Stimulated activated effector memory CD8-positive, alpha-beta T cell treated with anti-CD3 and anti-CD28 coated beads, Interleukin-12 subunit alpha, Interleukin-12 subunit beta, amount 100 ng/mL, for 72 hours (primary cell): ENCODE measurements at regions not wholly inside any gene's neighbourhood (a gene's known extent, or its start where the extent isn't known, plus 50 kb on each side); places are given as distances from the start of the nearest gene placed in this dataset.

Source experiments
- ATAC-seq: fragments of 150-1000 bp; cut with Tn5 transposase; 2 replicates; pipeline ENCODE4 v1.10.0; 2021
- DNase-seq, 2 donors: peaks; one replicate each; pipeline ENCODE4 v3.0.0; 2021 to 2022; ENCODE audit warnings: low spot score in 2 of 2
- H3K27ac Mint-ChIP-seq: one replicate; pipeline ENCODE4 v1.8.0; 2022; ENCODE audit warnings: mild to moderate bottlenecking, mixed read lengths
- H3K36me3 Mint-ChIP-seq: one replicate; pipeline ENCODE4 v1.8.0; 2022; ENCODE audit warnings: mild to moderate bottlenecking, mixed read lengths
- H3K4me1 Mint-ChIP-seq: one replicate; pipeline ENCODE4 v1.8.0; 2022; ENCODE audit warnings: mixed read lengths
- H3K4me3 Mint-ChIP-seq: one replicate; pipeline ENCODE4 v1.8.0; 2022; ENCODE audit warnings: mild to moderate bottlenecking, mixed read lengths
- H3K9me3 Mint-ChIP-seq: one replicate; pipeline ENCODE4 v1.8.0; 2022; ENCODE audit warnings: mixed read lengths

DNA sequence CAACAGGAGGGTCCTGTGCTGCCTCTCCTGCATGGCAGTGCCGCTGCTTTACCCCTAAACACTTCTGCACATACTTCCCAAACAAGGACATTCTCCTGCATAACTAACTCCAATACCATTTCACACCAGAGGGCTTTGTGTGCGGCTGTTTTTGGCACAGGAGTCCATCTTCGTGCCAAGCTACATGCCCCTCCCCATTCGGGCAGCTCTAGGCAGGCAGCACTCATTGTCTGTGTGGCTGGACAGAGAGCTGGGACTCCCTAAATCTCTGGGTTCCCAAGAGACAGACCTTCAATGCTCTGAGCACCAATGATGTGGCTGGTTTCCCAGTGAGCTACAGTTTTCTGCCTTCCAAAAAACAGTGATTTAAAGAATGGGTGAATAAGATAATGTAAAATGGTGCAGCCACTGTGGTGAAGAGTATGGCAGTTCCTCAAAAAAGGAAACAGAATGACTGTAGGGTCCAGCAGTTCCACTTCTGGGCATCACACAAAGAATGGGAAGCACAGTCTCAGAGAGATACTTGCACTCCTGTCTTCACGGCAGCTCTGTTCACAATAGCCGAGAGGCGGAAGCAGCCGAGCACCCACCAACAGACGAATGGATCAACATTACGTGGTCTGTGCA lies 80.3 kb upstream of the DUSP22 start:
- H3K4me1 Mint-ChIP-seq: peaks cover 67% of the 10 kb centered on the region
- no peak for ATAC-seq

DNA sequence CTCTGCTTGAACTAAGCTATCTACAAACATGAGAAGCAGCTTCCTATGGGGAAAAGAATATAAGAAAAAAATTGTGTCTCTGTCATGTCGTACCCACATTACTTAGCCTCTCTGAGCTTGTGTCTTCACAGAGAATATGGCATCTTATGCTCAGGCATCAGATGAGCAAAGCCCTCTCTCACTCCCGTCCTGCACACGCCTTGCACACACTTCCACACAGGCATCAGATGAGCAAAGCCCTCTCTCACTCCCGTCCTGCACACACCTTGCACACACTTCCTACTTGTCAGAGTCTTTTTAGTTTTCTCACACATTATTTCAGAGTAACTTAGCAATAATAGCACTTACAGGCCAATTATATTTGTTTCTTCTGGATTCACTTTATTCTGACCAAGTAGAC lies 79.0 kb upstream of the DUSP22 start:
- Mint-ChIP-seq H3K36me3 (peaks cover 5% of the 10 kb centered on the region), H3K4me1 (peaks cover 73% of the 10 kb centered on the region), H3K27ac (no peak overlapping the region), H3K9me3 (no peaks in the 10 kb centered on the region), H3K4me3 (no peak overlapping the region)
- ATAC-seq (no peak), DNase-seq (no peak)

More for the DNA sequence above, 80.3 kb upstream of the DUSP22 start:
- peaks cover 5% of the 10 kb centered on the region for H3K36me3 Mint-ChIP-seq
- no peaks in the 10 kb centered on the region for H3K9me3 Mint-ChIP-seq
- no peak overlapping the region for H3K27ac Mint-ChIP-seq
- no peak for DNase-seq
- H3K4me3 Mint-ChIP-seq: no peak overlapping the region

DNA sequence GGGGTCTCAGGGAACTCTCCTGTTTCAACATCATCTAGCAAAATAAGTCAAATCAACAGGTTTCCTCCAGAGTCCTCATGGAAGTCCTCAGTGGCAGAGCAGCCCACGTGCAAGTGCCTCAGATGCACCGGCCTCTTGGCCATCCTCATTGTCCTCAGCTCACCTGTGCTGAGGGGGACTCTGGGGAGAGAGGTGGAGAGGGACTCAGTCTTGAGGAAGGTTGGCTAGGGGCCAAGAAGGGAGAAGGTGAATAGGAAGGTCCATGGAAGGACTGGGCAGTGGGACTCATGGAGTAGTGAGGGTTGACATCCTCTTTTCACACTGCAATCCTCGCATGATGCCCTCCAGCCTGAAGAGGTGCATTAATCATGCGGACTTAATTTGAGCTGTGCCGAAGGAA lies 77.9 kb upstream of the DUSP22 start:
- H3K27ac Mint-ChIP-seq: peak overlapping the region; percentile 6
- no peak overlapping the region for H3K4me3 Mint-ChIP-seq
- peaks cover 62% of the 10 kb centered on the region for H3K4me1 Mint-ChIP-seq
- no peaks in the 10 kb centered on the region for H3K9me3 Mint-ChIP-seq
- ATAC-seq (no peak), DNase-seq (no peak)
- peaks cover 5% of the 10 kb centered on the region for H3K36me3 Mint-ChIP-seq

DNA sequence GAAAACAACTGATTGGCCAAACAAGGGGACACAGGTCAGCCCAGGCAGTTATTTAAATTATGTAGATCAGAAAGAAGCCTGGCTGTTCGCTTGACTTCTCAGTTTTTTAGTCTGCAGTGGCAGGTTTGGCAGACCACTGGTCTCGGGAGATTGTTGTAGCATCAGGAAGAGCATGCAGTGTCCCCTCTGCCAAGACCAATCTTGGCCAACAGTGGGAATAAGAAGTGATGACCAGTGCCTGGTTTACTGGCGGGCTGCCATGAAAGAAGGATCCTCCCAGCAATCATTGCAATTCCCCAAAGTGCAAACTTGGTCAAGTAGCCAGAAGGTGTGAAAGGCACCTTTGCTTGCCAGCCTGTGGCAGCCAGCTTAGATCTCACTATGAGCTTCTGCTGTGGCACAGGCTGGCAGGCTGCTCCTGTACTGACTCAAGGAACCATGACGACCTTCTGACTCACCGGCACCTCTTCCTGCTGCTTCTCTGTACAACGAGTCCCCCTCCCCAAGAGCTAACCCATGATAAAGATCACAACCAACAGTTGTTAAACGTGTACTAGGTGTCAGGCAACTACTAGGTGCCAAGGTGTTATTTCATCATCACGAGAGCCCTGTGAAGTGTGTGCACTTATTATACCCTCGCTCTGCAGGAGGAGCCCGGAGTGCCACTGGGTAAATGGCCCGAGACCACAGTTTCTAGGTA lies 76.8 kb upstream of the DUSP22 start:
- peak overlapping the region; percentile 6 for H3K4me3 Mint-ChIP-seq
- H3K27ac Mint-ChIP-seq: peak overlapping the region; percentile 2
- DNase-seq: peak; percentile 44 to 82
- peaks cover 51% of the 10 kb centered on the region for H3K4me1 Mint-ChIP-seq
- H3K36me3 Mint-ChIP-seq: peaks cover 5% of the 10 kb centered on the region
- peak; percentile 99 for ATAC-seq
- H3K9me3 Mint-ChIP-seq: no peaks in the 10 kb centered on the region

DNA sequence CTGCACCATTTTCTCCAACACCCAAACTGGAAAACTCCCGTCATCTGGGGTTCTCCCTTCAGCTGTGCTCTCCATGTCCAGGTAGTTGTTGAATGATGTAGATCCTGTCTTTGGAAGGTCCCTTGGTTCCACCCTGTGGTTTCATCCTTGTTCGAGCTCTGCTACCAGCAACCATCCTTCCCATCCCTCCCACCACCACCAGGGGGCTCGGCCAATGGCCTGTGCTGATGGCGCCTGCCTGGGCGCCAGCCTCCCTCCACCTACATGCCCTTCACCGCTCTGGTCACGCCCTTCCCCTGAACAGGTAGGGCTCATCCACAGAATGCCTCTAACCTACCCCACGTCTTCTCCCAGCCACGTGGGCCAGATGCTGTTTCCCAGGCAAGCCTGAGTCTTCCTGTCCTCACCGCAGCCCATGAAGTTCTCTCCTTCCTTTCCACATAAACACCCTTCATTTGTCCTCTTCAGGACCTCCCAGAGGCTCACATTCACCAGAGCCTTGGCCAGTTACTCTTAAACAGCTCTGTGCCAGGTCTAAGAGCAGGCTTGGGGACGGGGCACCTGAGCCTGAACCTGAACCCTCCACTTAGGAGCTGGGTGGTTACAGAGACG lies 75.1 kb upstream of the DUSP22 start:
- H3K36me3 Mint-ChIP-seq: peaks cover 5% of the 10 kb centered on the region
- H3K4me3 Mint-ChIP-seq: no peak overlapping the region
- DNase-seq (no peak), ATAC-seq (no peak)
- peaks cover 61% of the 10 kb centered on the region for H3K4me1 Mint-ChIP-seq
- H3K9me3 Mint-ChIP-seq: no peaks in the 10 kb centered on the region
- peak overlapping the region; percentile 51 for H3K27ac Mint-ChIP-seq

DNA sequence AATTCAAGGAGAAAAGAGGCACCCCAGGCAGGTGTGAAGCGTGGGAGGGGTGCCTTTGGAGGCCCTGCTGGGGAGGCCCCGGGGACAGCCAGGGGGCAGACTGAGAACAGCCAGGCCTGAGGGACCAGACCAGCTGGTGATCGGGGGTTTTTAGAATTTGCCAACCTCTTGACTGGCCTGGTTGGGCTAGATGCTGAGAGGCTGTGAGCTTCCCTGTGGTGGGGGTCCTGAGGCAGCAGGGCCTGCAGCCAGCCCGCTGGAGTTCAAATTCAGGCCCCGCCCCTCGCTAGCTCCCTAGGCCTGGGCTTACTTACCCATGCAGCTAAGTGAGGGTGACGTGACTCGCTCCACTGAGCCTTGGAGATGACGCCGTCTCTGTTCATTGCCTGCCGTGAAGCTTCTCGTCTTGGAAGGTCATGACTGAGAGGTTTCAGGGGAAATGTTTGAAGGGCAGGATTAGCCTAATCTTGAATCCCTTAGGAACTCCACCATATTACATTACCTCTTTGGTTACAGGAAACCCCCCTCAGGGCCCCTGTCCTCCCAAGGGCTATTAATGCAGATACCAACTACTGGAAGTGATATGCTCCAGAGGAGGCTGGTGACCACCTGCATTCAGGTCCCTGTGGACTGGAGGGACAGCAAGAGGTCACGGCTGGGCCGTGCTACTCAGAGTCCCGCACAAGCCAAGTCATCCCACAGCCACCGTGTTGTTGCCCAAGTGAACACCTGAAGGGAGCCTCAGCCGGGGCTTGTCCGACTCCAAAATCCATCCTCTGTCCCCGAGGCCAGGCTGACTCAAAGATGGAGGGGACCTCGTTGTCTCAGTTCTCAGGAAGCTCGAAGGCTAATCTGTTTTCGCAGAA lies 73.9 kb upstream of the DUSP22 start:
- Mint-ChIP-seq H3K4me3 (no peak overlapping the region), H3K4me1 (peaks cover 70% of the 10 kb centered on the region), H3K27ac (no peak overlapping the region), H3K9me3 (no peaks in the 10 kb centered on the region), H3K36me3 (peaks cover 5% of the 10 kb centered on the region)
- DNase-seq (no peak), ATAC-seq (no peak)

DNA sequence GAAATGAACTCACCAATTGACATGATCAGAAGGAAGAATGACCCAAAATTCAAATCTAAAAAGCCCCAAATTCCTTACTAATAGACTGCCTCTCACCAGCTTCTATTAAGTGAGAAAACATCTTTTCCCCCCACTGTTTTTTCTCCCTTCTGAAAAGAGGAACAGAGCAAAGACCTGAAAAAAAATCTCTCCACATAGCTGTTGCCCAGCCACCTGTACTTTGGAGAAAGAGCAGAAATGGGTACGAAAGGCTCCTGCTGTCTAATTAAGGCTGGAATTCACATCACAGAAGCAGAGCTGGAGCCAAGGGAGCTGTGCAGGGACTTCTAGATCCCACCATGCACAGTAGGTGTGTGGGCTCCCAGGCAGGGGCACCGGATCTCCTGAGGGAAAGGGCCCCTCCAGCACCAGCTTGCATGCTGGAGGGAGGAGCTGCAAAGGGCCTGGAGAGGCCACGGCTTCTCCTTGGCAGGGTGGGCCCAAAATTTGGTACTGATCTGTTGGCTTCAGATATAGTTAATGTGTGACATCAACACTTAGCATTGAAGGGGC lies 73.2 kb upstream of the DUSP22 start:
- no peak for ATAC-seq
- H3K4me3 Mint-ChIP-seq: no peak overlapping the region
- no peak overlapping the region for H3K27ac Mint-ChIP-seq

DNA sequence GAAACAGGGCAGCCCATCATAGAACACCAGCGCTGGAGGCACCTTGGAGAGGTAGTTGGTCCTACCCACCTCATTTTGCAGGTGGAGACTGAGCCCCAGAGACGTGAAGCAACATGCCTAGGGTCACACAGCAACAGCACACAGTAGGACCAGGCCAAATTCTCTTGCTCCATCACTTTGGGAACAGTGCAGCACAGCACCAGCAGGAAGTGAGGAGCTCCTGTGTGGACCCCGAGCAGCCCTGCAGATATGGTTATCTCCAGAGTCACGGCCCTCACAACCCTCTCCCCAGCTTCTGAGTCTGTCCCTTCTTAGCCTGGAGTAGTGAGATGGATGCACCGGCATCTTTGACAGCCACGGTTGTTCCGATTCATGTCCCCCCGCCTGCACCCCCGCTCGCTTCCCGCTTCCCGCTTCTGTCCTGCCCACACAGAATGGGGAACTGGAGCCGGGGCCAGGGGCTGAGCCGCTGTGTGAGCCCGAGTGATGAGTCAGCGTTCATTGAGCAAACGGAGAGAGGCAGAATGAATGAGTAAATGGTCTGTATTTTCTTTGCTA lies 72.6 kb upstream of the DUSP22 start:
- no peak for DNase-seq
- no peak for ATAC-seq
- Mint-ChIP-seq H3K4me3 (no peak overlapping the region), H3K4me1 (peaks cover 74% of the 10 kb centered on the region), H3K36me3 (no peaks in the 10 kb centered on the region), H3K9me3 (no peaks in the 10 kb centered on the region), H3K27ac (no peak overlapping the region)

More for the DNA sequence above, 73.2 kb upstream of the DUSP22 start:
- no peaks in the 10 kb centered on the region for H3K36me3 Mint-ChIP-seq
- no peak for DNase-seq
- no peaks in the 10 kb centered on the region for H3K9me3 Mint-ChIP-seq
- peaks cover 74% of the 10 kb centered on the region for H3K4me1 Mint-ChIP-seq

DNA sequence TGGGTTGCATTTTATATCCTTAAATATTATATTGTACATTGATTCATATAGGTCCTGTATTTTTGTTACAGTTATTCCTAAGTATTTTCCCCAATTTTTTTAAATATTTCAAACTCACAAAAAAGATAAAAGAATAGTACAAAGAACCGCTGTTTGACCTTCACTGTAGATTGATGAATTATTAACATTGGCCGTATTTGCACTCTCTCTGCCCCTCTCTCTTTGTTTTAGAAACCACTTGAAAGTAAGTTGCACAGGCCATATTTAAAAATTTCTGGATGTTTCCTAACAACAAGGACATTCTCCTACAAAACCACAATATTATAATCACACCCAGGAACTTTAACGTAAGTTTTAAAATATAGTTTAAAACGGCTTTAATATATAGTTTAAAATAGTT lies 72.0 kb upstream of the DUSP22 start:
- Mint-ChIP-seq H3K4me1 (peaks cover 74% of the 10 kb centered on the region), H3K9me3 (no peaks in the 10 kb centered on the region), H3K36me3 (no peaks in the 10 kb centered on the region), H3K27ac (no peak overlapping the region), H3K4me3 (no peak overlapping the region)
- ATAC-seq (no peak), DNase-seq (no peak)

DNA sequence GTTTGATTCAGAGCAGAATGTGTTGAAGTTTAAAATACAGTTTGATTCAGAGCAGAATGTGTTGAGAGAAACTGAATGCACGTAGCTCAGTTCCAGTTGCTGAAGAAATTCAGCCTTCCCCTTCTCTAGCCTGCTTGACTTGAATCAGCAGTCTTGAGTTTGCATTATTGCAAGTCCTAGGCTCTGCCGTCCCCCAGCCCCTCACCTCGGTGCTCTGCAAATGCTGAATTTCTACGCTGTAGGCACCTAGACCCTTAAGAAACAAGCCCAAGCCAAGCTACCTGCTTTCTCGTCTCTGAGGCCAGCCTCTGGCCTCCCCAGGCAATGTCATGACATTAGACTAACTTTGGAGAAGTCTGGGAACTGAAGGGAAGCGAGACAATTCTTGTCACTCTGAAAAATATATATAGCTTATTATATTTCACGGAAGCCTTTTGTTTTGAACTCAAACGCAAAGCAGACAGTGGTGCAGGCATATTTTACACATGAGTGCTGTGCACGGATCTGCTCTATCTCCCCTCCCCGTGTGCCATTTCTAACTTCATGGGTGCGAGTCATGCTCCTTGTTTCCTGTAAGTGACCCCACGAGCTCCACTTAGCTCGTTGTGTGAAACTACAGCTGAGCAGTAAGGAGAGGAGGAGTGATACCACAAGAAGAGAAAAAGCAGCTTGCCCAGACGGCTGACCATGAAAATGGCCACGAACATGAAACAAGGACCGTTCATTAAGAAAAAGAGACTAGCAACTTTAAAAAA lies 71.4 kb upstream of the DUSP22 start:
- Mint-ChIP-seq H3K4me3 (peak overlapping the region; percentile 67), H3K27ac (peak overlapping the region; percentile 76), H3K36me3 (no peaks in the 10 kb centered on the region), H3K4me1 (peaks cover 74% of the 10 kb centered on the region), H3K9me3 (no peaks in the 10 kb centered on the region)
- no peak for ATAC-seq
- DNase-seq: no peak

DNA sequence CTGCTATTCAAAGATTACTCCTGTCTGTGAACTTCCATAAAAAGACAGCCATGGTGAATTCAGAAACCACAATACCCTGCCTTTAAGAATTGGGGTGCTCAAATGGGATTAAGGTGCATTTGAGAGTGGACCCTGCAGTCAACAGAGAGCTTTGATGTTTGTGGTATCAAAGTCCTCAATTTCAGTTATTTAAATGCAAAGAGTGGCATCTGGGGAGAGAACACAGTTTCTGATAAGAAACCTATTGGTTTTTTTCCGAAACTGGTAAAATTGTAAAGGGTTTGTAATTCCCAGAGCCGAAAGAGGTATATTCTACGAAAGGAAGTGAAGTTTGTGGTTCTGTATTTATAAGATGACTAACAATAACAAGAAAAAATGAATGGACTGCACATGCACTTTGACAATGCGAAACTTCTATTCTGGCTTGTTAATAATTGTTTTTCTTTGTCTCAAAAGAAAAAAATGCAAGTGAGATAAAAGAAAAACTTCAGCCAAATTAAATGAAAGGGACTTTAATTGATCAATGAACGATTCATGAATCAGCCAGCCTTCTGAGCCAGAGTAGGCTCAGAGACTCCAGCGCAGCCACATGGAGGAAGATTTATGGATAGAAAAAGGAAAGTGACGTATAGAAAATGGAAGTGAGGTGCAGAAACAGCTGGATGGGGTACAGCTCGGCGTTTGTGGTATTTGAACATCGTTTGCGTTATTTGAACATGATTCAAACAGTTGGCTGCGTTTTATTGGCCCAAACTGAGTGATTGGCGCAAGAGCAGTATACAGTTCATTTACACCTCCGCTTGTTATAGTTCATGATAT lies 70.5 kb upstream of the DUSP22 start:
- H3K4me1 Mint-ChIP-seq: peaks cover 75% of the 10 kb centered on the region
- H3K27ac Mint-ChIP-seq: peak overlapping the region; percentile 76
- no peaks in the 10 kb centered on the region for H3K36me3 Mint-ChIP-seq
- H3K9me3 Mint-ChIP-seq: no peaks in the 10 kb centered on the region
- no peak for DNase-seq
- peak; percentile 9 for ATAC-seq
- peak overlapping the region; percentile 67 for H3K4me3 Mint-ChIP-seq

DNA sequence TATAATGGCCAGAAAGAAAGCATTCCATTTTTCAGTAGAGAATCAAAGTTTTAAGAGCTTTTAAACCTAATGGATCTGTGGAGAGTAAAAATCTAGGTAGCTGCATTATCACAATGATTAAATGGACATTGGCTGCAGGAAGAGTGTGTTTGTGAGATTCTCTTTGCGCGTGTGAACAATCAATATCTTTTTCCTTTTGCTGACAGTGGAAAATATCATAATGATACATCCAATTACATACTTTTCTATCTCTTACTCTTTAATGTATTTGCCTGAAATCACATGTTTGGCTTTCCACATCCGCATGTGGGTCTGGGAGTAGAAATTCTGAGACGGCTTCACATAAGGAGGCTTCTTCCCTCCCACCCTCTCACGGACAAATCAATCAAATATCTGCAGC lies 69.8 kb upstream of the DUSP22 start:
- ATAC-seq (no peak), DNase-seq (no peak)
- Mint-ChIP-seq H3K4me3 (peak overlapping the region; percentile 67), H3K4me1 (peaks cover 72% of the 10 kb centered on the region), H3K36me3 (no peaks in the 10 kb centered on the region), H3K9me3 (no peaks in the 10 kb centered on the region), H3K27ac (peak overlapping the region; percentile 76)

DNA sequence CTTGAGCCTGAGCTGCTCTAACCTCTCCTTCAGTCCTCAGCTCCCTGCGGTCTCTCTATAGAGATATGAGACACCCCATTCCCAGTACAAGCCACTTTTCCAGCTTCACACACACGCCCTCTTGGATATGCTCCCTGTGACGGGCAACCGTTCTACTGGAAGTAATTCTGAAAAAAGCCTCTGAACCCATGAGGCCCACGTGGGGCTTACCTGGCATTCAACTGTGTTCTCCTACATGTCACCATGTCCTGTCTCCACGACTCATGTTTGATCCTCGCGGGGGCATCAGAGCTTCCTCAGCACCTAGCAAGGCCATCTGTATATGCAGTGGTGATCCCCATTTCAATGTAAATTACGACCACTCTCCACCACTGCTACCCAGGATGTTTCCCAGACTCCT lies 69.2 kb upstream of the DUSP22 start:
- DNase-seq (no peak), ATAC-seq (no peak)
- Mint-ChIP-seq H3K27ac (peak overlapping the region; percentile 18), H3K4me3 (peak overlapping the region; percentile 65), H3K36me3 (no peaks in the 10 kb centered on the region), H3K4me1 (peaks cover 67% of the 10 kb centered on the region), H3K9me3 (no peaks in the 10 kb centered on the region)
